Gastroesophageal sphincter (tissue), 3 donors: ENCODE measurements at regions not wholly inside any gene's neighbourhood (a gene's known extent, or its start where the extent isn't known, plus 50 kb on each side); places are given as distances from the start of the nearest gene placed in this dataset.

Source experiments
- POLR2A ChIP-seq, 2 donors: fragments of 450-650 bp; IDR thresholded peaks; one replicate each; pipeline ENCODE4 v1.6.1; 2017; ENCODE audit warnings: antibody characterized with exemption in 2 of 2, mild to moderate bottlenecking in 2 of 2, moderate library complexity in 1 of 2
- POLR2AphosphoS5 ChIP-seq: sonication (generic); formaldehyde crosslinking; IDR thresholded peaks from one replicate; pipeline ENCODE4 v1.6.1; 2017; ENCODE audit warnings: antibody characterized with exemption
- TF ChIP-seq, protein P1 (sequence below), 4 experiments: fragments of 200-600 bp in 2 of 4; fragments of 450-650 bp in 2 of 4; sonication (generic) in 1 of 4; IDR thresholded peaks; one replicate each; pipeline ENCODE4 v1.5.1; 2017 to 2019; ENCODE audit warnings: antibody characterized with exemption in 4 of 4, mild to moderate bottlenecking in 2 of 4, moderate library complexity in 2 of 4

DNA sequence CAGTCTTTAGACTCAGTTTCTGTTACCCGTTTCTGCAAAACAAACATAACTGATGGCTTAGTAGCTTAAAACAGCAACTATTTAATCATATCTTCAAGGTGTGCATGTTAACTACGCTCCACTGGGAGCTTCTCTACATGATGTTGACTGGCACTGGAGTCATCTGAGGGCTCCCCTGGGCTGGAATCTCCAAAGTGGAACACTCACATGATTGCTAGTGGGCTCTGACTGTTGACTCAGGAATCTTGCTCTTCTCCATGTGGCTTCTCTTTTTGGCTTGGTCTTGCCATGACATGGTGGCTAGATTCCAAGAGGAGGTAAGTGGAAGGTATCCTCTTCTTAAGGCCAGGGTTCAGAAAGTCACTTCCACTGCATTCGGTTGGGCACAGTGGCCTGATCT, 160.8 kb downstream of the PMAIP1 start:
- TF ChIP-seq, protein P1, sequence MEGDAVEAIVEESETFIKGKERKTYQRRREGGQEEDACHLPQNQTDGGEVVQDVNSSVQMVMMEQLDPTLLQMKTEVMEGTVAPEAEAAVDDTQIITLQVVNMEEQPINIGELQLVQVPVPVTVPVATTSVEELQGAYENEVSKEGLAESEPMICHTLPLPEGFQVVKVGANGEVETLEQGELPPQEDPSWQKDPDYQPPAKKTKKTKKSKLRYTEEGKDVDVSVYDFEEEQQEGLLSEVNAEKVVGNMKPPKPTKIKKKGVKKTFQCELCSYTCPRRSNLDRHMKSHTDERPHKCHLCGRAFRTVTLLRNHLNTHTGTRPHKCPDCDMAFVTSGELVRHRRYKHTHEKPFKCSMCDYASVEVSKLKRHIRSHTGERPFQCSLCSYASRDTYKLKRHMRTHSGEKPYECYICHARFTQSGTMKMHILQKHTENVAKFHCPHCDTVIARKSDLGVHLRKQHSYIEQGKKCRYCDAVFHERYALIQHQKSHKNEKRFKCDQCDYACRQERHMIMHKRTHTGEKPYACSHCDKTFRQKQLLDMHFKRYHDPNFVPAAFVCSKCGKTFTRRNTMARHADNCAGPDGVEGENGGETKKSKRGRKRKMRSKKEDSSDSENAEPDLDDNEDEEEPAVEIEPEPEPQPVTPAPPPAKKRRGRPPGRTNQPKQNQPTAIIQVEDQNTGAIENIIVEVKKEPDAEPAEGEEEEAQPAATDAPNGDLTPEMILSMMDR (IDR thresholded peaks at IDR 0.05), result no peak
- TF ChIP-seq POLR2A (IDR thresholded peaks at IDR 0.05) (no peak), POLR2AphosphoS5 (peak; percentile 23)
